SK-N-SH (cell line): ENCODE measurements at regions not wholly inside any gene's neighbourhood (a gene's known extent, or its start where the extent isn't known, plus 50 kb on each side); places are given as distances from the start of the nearest gene placed in this dataset.
"Not testable (repeated sequence)": the region's sequence is repeated elsewhere in the genome, so short reads cannot be mapped to it uniquely, and the experiment has no call there.

Source experiments
- CTCF ChIA-PET: fragments of 300-600, 350-600 bp; formaldehyde crosslinking; extraction: SDS; loops from one replicate; lab custom pipeline; 2021; lab: Yijun Ruan, JAX
- POLR2A ChIA-PET: fragments of 350-600 bp; sonication (Branson Sonifier 250); formaldehyde crosslinking; extraction: SDS; loops from one replicate; lab custom pipeline; 2020; ENCODE audit warnings: antibody characterized with exemption, inconsistent platforms; lab: Yijun Ruan, JAX
- DNase-seq: peaks from one replicate; pipeline ENCODE4 v3.0.0; 2012
- H2AFZ ChIP-seq: fragments of 200-600 bp; sonication (generic); 2 replicates; pipeline ENCODE4 v1.8.1; 2016; ENCODE audit warnings: antibody characterized with exemption, mild to moderate bottlenecking, low read depth
- H3F3A ChIP-seq: fragments of 200-600 bp; sonication (generic); replicated peaks from 2 replicates; pipeline ENCODE3; 2016; ENCODE audit warnings: antibody characterized with exemption, mild to moderate bottlenecking; ENCODE audit not compliant: insufficient read depth
- H3K27ac ChIP-seq, 2 experiments: fragments of 200-500 bp in 1 of 2; fragments of 200-600 bp in 1 of 2; sonication (Bioruptor generic) in 1 of 2; sonication (generic), shearing (Covaris generic) in 1 of 2; 2 replicates each; pipeline versions ENCODE4 v1.5.1 to v1.6.1; 2014 to 2016; ENCODE audit warnings: low read depth in 2 of 2, inconsistent platforms in 1 of 2, low read length in 1 of 2, mild to moderate bottlenecking in 1 of 2, mixed read lengths in 1 of 2
- H3K27me3 ChIP-seq: fragments of 200-600 bp; sonication (generic), shearing (Covaris generic); 2 replicates; pipeline ENCODE4 v1.6.1; 2016; ENCODE audit warnings: mixed run types; ENCODE audit not compliant: insufficient read depth
- H3K36me3 ChIP-seq, 2 experiments: fragments of 200-500 bp in 1 of 2; fragments of 200-600 bp in 1 of 2; sonication (Bioruptor generic) in 1 of 2; sonication (generic) in 1 of 2; replicated peaks in 1 of 2; 2 replicates each; pipeline versions ENCODE3 to v1.5.1; 2014 to 2016; ENCODE audit warnings: low read length in 1 of 2, mild to moderate bottlenecking in 1 of 2; ENCODE audit not compliant: insufficient read depth in 2 of 2, control insufficient read depth in 1 of 2
- H3K4me1 ChIP-seq, 2 experiments: fragments of 200-500 bp in 1 of 2; fragments of 200-600 bp in 1 of 2; sonication (Bioruptor generic) in 1 of 2; sonication (generic), shearing (Covaris generic) in 1 of 2; 2 replicates each; pipeline versions ENCODE4 v1.5.1 to v1.6.1; 2014 to 2016; ENCODE audit warnings: low read depth in 1 of 2, low read length in 1 of 2, mixed run types in 1 of 2; ENCODE audit not compliant: insufficient read depth in 2 of 2, control insufficient read depth in 1 of 2
- H3K4me2 ChIP-seq: fragments of 200-600 bp; sonication (generic), shearing (Covaris generic); 2 replicates; pipeline ENCODE4 v1.6.1; 2017; ENCODE audit warnings: mixed run types
- H3K4me3 ChIP-seq, 2 experiments: fragments of 200-500 bp in 1 of 2; fragments of 200-600 bp in 1 of 2; sonication (Bioruptor generic) in 1 of 2; sonication (generic), shearing (Covaris generic) in 1 of 2; 2 replicates each; pipeline versions ENCODE4 v1.5.1 to v1.8.1; 2014 to 2016; ENCODE audit warnings: low read depth in 2 of 2, inconsistent platforms in 1 of 2, low read length in 1 of 2, mild to moderate bottlenecking in 1 of 2, mixed read lengths in 1 of 2, moderate library complexity in 1 of 2
- H3K79me2 ChIP-seq: fragments of 200-600 bp; sonication (generic); 2 replicates; pipeline ENCODE4 v1.8.1; 2017; ENCODE audit warnings: mild to moderate bottlenecking; ENCODE audit not compliant: insufficient read depth
- H3K9ac ChIP-seq: fragments of 200-600 bp; sonication (generic); 2 replicates; pipeline ENCODE4 v1.6.1; 2017; ENCODE audit warnings: mixed run types
- H3K9me2 ChIP-seq: fragments of 200-600 bp; sonication (generic); 2 replicates; pipeline ENCODE4 v1.6.1; 2017; ENCODE audit warnings: mixed run types
- H3K9me3 ChIP-seq: fragments of 200-600 bp; sonication (generic); 2 replicates; pipeline ENCODE4 v1.6.1; 2017; ENCODE audit warnings: mixed run types, mild to moderate bottlenecking, moderate library complexity
- H4K20me1 ChIP-seq: fragments of 200-600 bp; sonication (generic); 2 replicates; pipeline ENCODE4 v1.6.1; 2017; ENCODE audit warnings: mild to moderate bottlenecking, mixed run types; ENCODE audit not compliant: insufficient read depth
- CTCF ChIP-seq: fragments of 200-600 bp; sonication (generic); IDR thresholded peaks from 2 replicates; pipeline ENCODE4 v1.6.1; 2017; ENCODE audit warnings: antibody characterized with exemption, mild to moderate bottlenecking, moderate library complexity
- WGBS: methylation state at CpG from one replicate; pipeline ENCODE4 v1.1.6; 2017; ENCODE audit warnings: low lambda C conversion rate; 5-methylcytosine and 5-hydroxymethylcytosine counted together

- H3K9ac ChIP-seq, H2AFZ ChIP-seq, H3K79me2 ChIP-seq, CTCF ChIA-PET, H3K4me2 ChIP-seq, H3K9me3 ChIP-seq, H3K4me3 ChIP-seq, DNase-seq, H3F3A ChIP-seq, POLR2A ChIA-PET, H3K9me2 ChIP-seq, H3K27me3 ChIP-seq, H3K36me3 ChIP-seq, H4K20me1 ChIP-seq, H3K4me1 ChIP-seq, H3K27ac ChIP-seq: not testable (repeated sequence)
- TF ChIP-seq CTCF, result peak; percentile 45
Observed at GRCh38 chr3:91442063-91442462, 2334.6 kb downstream of the EPHA3 start.

GRCh38 chr3:91442483-91442882 is 2335.1 kb downstream of the EPHA3 start:
- H4K20me1 ChIP-seq, H3K27me3 ChIP-seq, H3K4me3 ChIP-seq, H3F3A ChIP-seq, CTCF ChIA-PET, H3K27ac ChIP-seq, H3K9me3 ChIP-seq, H3K4me2 ChIP-seq, H3K79me2 ChIP-seq, H3K36me3 ChIP-seq, POLR2A ChIA-PET, H3K4me1 ChIP-seq, H3K9me2 ChIP-seq, DNase-seq, H2AFZ ChIP-seq, H3K9ac ChIP-seq: not testable (repeated sequence)
- WGBS, result 11% methylated on average over 4 of the region's 4 CpGs

- H3K9me2 ChIP-seq, H3K4me2 ChIP-seq, H3K36me3 ChIP-seq, H4K20me1 ChIP-seq, H2AFZ ChIP-seq, H3K9ac ChIP-seq, CTCF ChIA-PET, H3K4me3 ChIP-seq, H3K27ac ChIP-seq, H3K9me3 ChIP-seq, H3F3A ChIP-seq, H3K4me1 ChIP-seq, H3K79me2 ChIP-seq, H3K27me3 ChIP-seq, POLR2A ChIA-PET, DNase-seq: not testable (repeated sequence)
- WGBS, result 3% methylated on average over 2 of the region's 2 CpGs
Observed at GRCh38 chr3:91448379-91448778, 2341.0 kb downstream of the EPHA3 start.

DNA sequence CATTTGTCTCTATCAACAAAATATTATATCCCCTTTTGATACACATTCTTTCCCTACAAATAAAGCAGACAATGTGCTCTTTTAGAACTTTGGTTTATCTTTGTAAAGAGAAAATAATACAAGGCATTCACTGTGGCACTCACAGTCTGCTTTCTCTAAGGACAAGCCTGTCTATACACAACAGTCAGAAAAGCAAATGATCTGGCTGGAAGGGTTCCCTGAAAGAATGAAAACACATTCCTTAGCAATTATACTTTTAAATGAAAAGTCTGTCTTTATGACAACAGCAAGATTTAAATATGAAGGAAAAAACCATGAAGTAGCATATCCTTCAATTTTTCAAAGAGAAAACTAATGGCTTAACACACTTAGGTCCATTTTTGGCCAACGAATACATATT is 2359.1 kb downstream of the EPHA3 start:
- CTCF ChIA-PET, H3K27me3 ChIP-seq, H3K9me3 ChIP-seq, H4K20me1 ChIP-seq, H3F3A ChIP-seq, H3K4me1 ChIP-seq, POLR2A ChIA-PET, H3K4me3 ChIP-seq, H3K79me2 ChIP-seq, DNase-seq, H3K9me2 ChIP-seq, H3K27ac ChIP-seq, H3K4me2 ChIP-seq, H2AFZ ChIP-seq, H3K9ac ChIP-seq, H3K36me3 ChIP-seq: not testable (repeated sequence)
- WGBS, result 0% methylated on average over 1 of the region's 1 CpG

- H3K9me2 ChIP-seq, H3K27ac ChIP-seq, H3K9me3 ChIP-seq, H3K36me3 ChIP-seq, H3K9ac ChIP-seq, H2AFZ ChIP-seq, H3K4me1 ChIP-seq, H3K27me3 ChIP-seq, H3K4me3 ChIP-seq, H3F3A ChIP-seq, H3K4me2 ChIP-seq, DNase-seq, CTCF ChIA-PET, POLR2A ChIA-PET, H4K20me1 ChIP-seq, H3K79me2 ChIP-seq: not testable (repeated sequence)
- WGBS, result 0% methylated on average over 3 of the region's 3 CpGs
Observed at GRCh38 chr3:91469251-91469650, 2361.8 kb downstream of the EPHA3 start.

DNA sequence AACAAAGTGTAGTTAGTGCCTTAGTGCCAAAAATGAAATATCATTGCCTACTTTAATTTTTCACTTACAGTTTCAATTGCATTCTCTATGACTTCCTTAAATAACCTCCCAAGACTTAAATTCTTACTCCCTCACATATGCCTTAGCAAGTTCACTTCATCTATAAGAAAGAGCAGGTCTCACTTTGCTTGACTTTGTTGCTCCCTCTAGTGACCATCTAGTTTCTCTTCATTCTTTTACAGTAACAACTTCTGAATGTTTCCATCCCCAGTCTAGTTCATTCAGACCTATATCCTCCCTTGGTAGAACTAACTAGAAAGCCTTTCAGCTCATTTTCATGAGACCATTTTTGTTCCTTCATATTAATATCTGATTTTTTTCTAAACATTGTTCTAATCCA is 2377.6 kb downstream of the EPHA3 start:
- H3K27ac ChIP-seq, H3K9me2 ChIP-seq, H3F3A ChIP-seq, H3K79me2 ChIP-seq, H3K4me1 ChIP-seq, H4K20me1 ChIP-seq, H3K9me3 ChIP-seq, H3K36me3 ChIP-seq, DNase-seq, H3K4me3 ChIP-seq, CTCF ChIA-PET, H3K9ac ChIP-seq, H2AFZ ChIP-seq, H3K4me2 ChIP-seq, H3K27me3 ChIP-seq, POLR2A ChIA-PET: not testable (repeated sequence)
